ENCODE measurements at regions not wholly inside any gene's neighbourhood (a gene's known extent, or its start where the extent isn't known, plus 50 kb on each side); places are given as distances from the start of the nearest gene placed in this dataset.

DNA sequence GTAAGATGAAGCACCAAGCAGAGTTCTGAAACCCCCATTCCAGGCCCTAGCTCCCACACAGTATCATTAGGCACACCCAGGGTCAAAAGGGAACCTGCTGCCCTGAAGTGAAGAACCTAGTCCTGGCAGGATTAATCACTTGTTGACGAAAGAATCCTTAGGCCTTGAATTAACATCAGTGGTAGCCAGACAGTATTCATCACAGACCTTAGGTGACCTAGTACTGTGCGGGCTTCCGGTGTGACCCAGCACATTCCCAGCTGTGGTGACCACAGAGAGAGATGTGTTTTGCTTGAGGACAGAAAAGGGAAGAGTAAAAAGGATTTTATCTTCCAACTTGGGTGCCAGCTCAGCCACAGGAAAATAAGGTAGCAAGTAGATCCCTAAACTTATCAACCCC lies 1071.4 kb upstream of the FAM98A start:
- no peaks in the 10 kb centered on the region for H3K27me3 ChIP-seq (replicated peaks; ENCODE audit: control insufficient read depth, insufficient read depth, low read length)
- no peak for DNase-seq (ENCODE audit: extremely low read depth, insufficient read length)
- H3K36me3 ChIP-seq (ENCODE audit: control insufficient read depth, insufficient read depth, low read length), result no peaks in the 10 kb centered on the region
- TF ChIP-seq, protein P1, sequence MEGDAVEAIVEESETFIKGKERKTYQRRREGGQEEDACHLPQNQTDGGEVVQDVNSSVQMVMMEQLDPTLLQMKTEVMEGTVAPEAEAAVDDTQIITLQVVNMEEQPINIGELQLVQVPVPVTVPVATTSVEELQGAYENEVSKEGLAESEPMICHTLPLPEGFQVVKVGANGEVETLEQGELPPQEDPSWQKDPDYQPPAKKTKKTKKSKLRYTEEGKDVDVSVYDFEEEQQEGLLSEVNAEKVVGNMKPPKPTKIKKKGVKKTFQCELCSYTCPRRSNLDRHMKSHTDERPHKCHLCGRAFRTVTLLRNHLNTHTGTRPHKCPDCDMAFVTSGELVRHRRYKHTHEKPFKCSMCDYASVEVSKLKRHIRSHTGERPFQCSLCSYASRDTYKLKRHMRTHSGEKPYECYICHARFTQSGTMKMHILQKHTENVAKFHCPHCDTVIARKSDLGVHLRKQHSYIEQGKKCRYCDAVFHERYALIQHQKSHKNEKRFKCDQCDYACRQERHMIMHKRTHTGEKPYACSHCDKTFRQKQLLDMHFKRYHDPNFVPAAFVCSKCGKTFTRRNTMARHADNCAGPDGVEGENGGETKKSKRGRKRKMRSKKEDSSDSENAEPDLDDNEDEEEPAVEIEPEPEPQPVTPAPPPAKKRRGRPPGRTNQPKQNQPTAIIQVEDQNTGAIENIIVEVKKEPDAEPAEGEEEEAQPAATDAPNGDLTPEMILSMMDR (IDR thresholded peaks at IDR 0.05; ENCODE audit: insufficient read depth, low read length, poor library complexity, severe bottlenecking), result no peak
- no peak overlapping the region for H3K4me3 ChIP-seq (replicated peaks; ENCODE audit: low read depth, low read length)

DNA sequence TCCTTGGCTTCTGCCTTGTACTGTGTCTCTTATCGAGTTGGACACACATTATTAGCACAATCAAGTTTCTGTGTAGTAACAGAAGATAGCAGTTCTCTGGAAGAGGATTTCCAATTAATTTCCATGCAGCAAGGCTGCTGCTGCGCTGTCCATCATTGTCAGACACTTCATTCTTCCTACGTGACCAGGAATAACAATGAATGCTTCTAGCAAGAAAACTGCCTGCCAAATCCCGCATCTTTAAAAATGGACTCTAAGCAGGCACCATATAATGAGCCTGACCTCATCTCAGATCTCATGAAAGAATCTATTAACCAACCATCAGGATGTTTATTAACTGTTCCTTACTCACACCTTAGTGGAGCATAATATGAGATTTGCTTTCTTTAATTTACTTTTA lies 1067.7 kb upstream of the FAM98A start:
- no peak overlapping the region for H3K4me3 ChIP-seq (replicated peaks; ENCODE audit: low read depth, low read length)
- no peaks in the 10 kb centered on the region for H3K27me3 ChIP-seq (replicated peaks; ENCODE audit: control insufficient read depth, insufficient read depth, low read length)
- TF ChIP-seq, protein P1 (IDR thresholded peaks at IDR 0.05; ENCODE audit: insufficient read depth, low read length, poor library complexity, severe bottlenecking), result no peak
- no peak for DNase-seq (ENCODE audit: extremely low read depth, insufficient read length)
- no peaks in the 10 kb centered on the region for H3K36me3 ChIP-seq (ENCODE audit: control insufficient read depth, insufficient read depth, low read length)

DNA sequence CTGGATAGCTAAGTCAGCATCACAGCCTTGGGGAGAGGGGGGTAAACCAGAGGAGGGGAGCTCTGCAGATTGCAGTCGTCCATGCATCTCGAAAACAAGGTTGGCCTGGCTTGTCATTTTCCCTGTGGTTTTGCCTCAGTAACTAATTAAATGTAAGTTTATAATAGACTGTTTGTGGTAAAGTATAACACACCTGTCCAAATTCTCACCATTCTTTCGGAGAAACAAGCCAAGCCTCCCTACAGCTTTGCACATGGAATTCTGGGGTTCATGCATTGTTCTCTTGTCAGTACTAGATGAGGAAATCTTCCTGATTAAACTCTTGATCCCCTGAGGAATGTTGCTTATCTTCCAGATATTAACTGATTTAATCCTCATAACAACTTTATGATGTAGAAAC lies 1065.2 kb upstream of the FAM98A start:
- DNase-seq (ENCODE audit: extremely low read depth, insufficient read length), result no peak
- H3K27me3 ChIP-seq (replicated peaks; ENCODE audit: control insufficient read depth, insufficient read depth, low read length), result no peaks in the 10 kb centered on the region
- no peak overlapping the region for H3K4me3 ChIP-seq (replicated peaks; ENCODE audit: low read depth, low read length)
- TF ChIP-seq, protein P1 (IDR thresholded peaks at IDR 0.05; ENCODE audit: insufficient read depth, low read length, poor library complexity, severe bottlenecking), result no peak
- H3K36me3 ChIP-seq (ENCODE audit: control insufficient read depth, insufficient read depth, low read length), result no peaks in the 10 kb centered on the region

DNA sequence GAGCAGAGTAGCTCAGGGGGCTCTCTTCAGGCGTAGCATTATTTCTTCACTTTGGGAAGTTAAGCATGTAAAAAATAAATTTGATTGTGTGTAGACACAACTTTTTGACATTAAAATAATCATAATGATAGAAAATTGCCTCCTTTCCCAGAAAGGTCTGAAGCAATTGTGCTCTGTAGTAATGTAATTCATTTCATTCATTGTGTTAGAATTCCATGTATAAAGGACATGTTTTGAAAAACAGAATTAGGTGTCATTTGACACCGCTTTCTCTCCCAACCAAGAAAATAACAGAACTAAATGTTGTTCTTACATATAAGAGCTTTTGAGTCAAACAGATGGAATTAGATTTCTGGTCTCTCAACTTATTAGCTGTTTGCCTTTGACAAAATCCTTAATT lies 1064.2 kb upstream of the FAM98A start:
- Histone ChIP-seq H3K27me3 (replicated peaks; ENCODE audit: control insufficient read depth, insufficient read depth, low read length) (no peaks in the 10 kb centered on the region), H3K36me3 (ENCODE audit: control insufficient read depth, insufficient read depth, low read length) (no peaks in the 10 kb centered on the region), H3K4me3 (replicated peaks; ENCODE audit: low read depth, low read length) (no peak overlapping the region)
- TF ChIP-seq, protein P1 (IDR thresholded peaks at IDR 0.05; ENCODE audit: insufficient read depth, low read length, poor library complexity, severe bottlenecking), result no peak
- DNase-seq (ENCODE audit: extremely low read depth, insufficient read length), result no peak

DNA sequence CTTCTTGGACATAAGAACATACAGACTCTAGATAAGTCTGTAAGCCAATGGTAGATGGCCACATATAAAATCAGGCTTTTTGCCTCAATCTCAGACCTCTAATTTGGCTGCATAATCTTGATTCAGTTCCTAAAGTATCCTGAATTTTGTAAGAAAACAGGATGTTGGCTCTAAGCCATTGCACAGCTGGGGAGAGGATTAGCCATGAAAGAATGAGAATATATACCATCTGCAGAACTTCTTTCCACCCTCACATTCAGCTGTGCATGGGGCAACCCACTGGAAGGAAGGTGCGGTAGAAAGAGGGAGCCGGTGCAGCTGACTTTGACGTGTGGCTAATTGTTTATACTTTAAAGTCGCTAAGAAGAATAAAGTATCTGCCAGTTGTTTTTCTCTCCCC lies 1061.6 kb upstream of the FAM98A start:
- no peak overlapping the region for H3K4me3 ChIP-seq (replicated peaks; ENCODE audit: low read depth, low read length)
- DNase-seq (ENCODE audit: extremely low read depth, insufficient read length), result no peak
- H3K27me3 ChIP-seq (replicated peaks; ENCODE audit: control insufficient read depth, insufficient read depth, low read length), result no peaks in the 10 kb centered on the region
- TF ChIP-seq, protein P1 (IDR thresholded peaks at IDR 0.05; ENCODE audit: insufficient read depth, low read length, poor library complexity, severe bottlenecking), result no peak
- no peaks in the 10 kb centered on the region for H3K36me3 ChIP-seq (ENCODE audit: control insufficient read depth, insufficient read depth, low read length)

DNA sequence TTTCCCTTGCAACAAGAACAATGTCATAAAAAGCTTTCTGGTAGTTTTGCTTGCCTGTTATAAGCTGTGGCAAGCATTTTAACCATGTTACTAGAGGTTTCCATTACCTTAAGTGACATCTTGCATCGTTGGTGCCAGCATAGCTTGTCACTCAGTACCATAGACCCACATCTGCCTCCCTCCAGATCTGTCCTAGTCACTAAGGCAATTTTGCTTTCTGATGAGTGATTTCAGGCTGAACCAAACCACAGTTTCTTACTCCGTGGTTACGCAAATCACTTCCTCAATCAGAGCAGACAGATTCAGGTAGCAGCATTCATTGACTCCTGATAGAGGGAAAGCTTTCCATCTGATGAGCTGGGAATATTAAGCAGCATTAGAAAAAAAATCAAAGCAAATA lies 1057.5 kb upstream of the FAM98A start:
- TF ChIP-seq, protein P1 (IDR thresholded peaks at IDR 0.05; ENCODE audit: insufficient read depth, low read length, poor library complexity, severe bottlenecking), result no peak
- no peak for DNase-seq (ENCODE audit: extremely low read depth, insufficient read length)
- H3K27me3 ChIP-seq (replicated peaks; ENCODE audit: control insufficient read depth, insufficient read depth, low read length), result no peaks in the 10 kb centered on the region

More for the DNA sequence above, 1057.5 kb upstream of the FAM98A start:
- Histone ChIP-seq H3K36me3 (ENCODE audit: control insufficient read depth, insufficient read depth, low read length) (no peaks in the 10 kb centered on the region), H3K4me3 (replicated peaks; ENCODE audit: low read depth, low read length) (no peak overlapping the region)

All from GM06990 (cell line).